Stimulated activated CD4-positive, alpha-beta T cell treated with anti-CD3 and anti-CD28 coated beads, Interleukin-2, amount 100 ng/mL, for 24 hours (primary cell): ENCODE measurements at regions not wholly inside any gene's neighbourhood (a gene's known extent, or its start where the extent isn't known, plus 50 kb on each side); places are given as distances from the start of the nearest gene placed in this dataset.

Experiments used
- DNase-seq, 2 donors: peaks; one replicate each; pipeline ENCODE4 v3.0.0-alpha.2; 2020

GRCh38 chr2:8407332-8407731, 274.5 kb upstream of the ID2 start:
- no peak for DNase-seq

GRCh38 chr2:8408560-8409460, 273.0 kb upstream of the ID2 start:
- DNase-seq, result peak; percentile 75 to 76

- DNase-seq, result no peak
Measured at GRCh38 chr2:8409461-8410260, 272.2 kb upstream of the ID2 start.

GRCh38 chr2:8412082-8412481, 269.8 kb upstream of the ID2 start:
- DNase-seq, result no peak

- no peak for DNase-seq
Measured at GRCh38 chr2:8412586-8412985, 269.3 kb upstream of the ID2 start.

GRCh38 chr2:8413589-8414135, 268.2 kb upstream of the ID2 start:
- DNase-seq, result no peak

- DNase-seq, result no peak
Measured at GRCh38 chr2:8414946-8415879, 266.6 kb upstream of the ID2 start.

- DNase-seq, result no peak
Measured at GRCh38 chr2:8416001-8416571, 265.8 kb upstream of the ID2 start.

GRCh38 chr2:8416849-8417832, 264.7 kb upstream of the ID2 start:
- DNase-seq, result no peak

- no peak for DNase-seq
Measured at GRCh38 chr2:8418721-8419120, 263.1 kb upstream of the ID2 start.

GRCh38 chr2:8421658-8422449, 260.0 kb upstream of the ID2 start:
- no peak for DNase-seq

- no peak for DNase-seq
Measured at GRCh38 chr2:8422450-8422800, 259.4 kb upstream of the ID2 start.

- peak in 1 of 2 donors; percentile 14 for DNase-seq
Measured at GRCh38 chr2:8424997-8425900, 256.6 kb upstream of the ID2 start.

GRCh38 chr2:8426550-8426949, 255.3 kb upstream of the ID2 start:
- DNase-seq, result no peak

GRCh38 chr2:8427211-8427610, 254.6 kb upstream of the ID2 start:
- DNase-seq, result no peak

GRCh38 chr2:8430628-8431027, 251.2 kb upstream of the ID2 start:
- no peak for DNase-seq

GRCh38 chr2:8431446-8432125, 250.3 kb upstream of the ID2 start:
- peak in 1 of 2 donors; percentile 5 for DNase-seq

GRCh38 chr2:8432706-8433336, 249.0 kb upstream of the ID2 start:
- DNase-seq, result peak in 1 of 2 donors; percentile 6
